H1 (cell line): ENCODE measurements at regions not wholly inside any gene's neighbourhood (a gene's known extent, or its start where the extent isn't known, plus 50 kb on each side); places are given as distances from the start of the nearest gene placed in this dataset.

Source experiments
- CTCF ChIA-PET: fragments of 300-600 bp; sonication (Branson Sonifier 250); formaldehyde crosslinking; loops from one replicate; lab custom pipeline; 2021; ENCODE audit not compliant: partially characterized antibody; lab: Charles Lee
- POLR2A ChIA-PET: fragments of 300-600 bp; sonication (Branson Sonifier 250); formaldehyde crosslinking; loops from one replicate; lab custom pipeline; 2021; ENCODE audit warnings: inconsistent platforms; ENCODE audit not compliant: partially characterized antibody; lab: Charles Lee
- DNase-seq, 2 experiments: peaks; one replicate each; pipeline versions ENCODE4 v3.0.0 to v3.0.0-alpha.2; 2010 to 2022; ENCODE audit warnings: low spot score in 2 of 2, low read depth in 1 of 2, mixed read lengths in 1 of 2
- FAIRE-seq: peaks from 2 replicates; lab custom pipeline; 2011; peaks lifted over from hg19 to GRCh38; lab: Jason Lieb, UNC
- H2AFZ ChIP-seq: 2 replicates; pipeline ENCODE4 v1.8.1; 2012; ENCODE audit warnings: low read length, inconsistent platforms
- H2AK5ac ChIP-seq: 2 replicates; pipeline ENCODE4 v1.6.1; 2013; ENCODE audit warnings: low read depth, low read length
- H2BK120ac ChIP-seq: replicated peaks from 2 replicates; pipeline ENCODE3; 2013; ENCODE audit warnings: low read depth, low read length, inconsistent platforms
- H2BK12ac ChIP-seq: 2 replicates; pipeline ENCODE4 v1.6.1; 2013; ENCODE audit warnings: low read depth, low read length
- H2BK15ac ChIP-seq: 2 replicates; pipeline ENCODE4 v1.6.1; 2013; ENCODE audit warnings: low read length
- H2BK20ac ChIP-seq: 2 replicates; pipeline ENCODE4 v1.6.1; 2013; ENCODE audit warnings: low read length
- H2BK5ac ChIP-seq: 2 replicates; pipeline ENCODE4 v1.6.1; 2013; ENCODE audit warnings: low read depth, low read length
- H3K14ac ChIP-seq: 2 replicates; pipeline ENCODE4 v1.6.1; 2013; ENCODE audit warnings: inconsistent platforms; ENCODE audit not compliant: insufficient read length
- H3K18ac ChIP-seq: 2 replicates; pipeline ENCODE4 v1.6.1; 2013; ENCODE audit warnings: low read length; ENCODE audit errors: extremely low read depth
- H3K23ac ChIP-seq: 2 replicates; pipeline ENCODE4 v1.6.1; 2013; ENCODE audit warnings: inconsistent platforms; ENCODE audit not compliant: insufficient read length
- H3K23me2 ChIP-seq: 2 replicates; pipeline ENCODE4 v1.6.1; 2013; ENCODE audit warnings: low read depth, low read length
- H3K27ac ChIP-seq: 2 replicates; pipeline ENCODE4 v1.6.1; 2011; ENCODE audit warnings: low read depth, low read length, inconsistent platforms
- H3K27me3 ChIP-seq, 4 experiments: replicated peaks in 1 of 4; 1 replicate in 1 of 4; 2 replicates in 3 of 4; pipeline versions ENCODE4 v1.6.1 to v1.8.1; 2011 to 2013; ENCODE audit warnings: low read length in 3 of 4, mild to moderate bottlenecking in 3 of 4, inconsistent platforms in 2 of 4, mixed read lengths in 2 of 4, moderate library complexity in 1 of 4; ENCODE audit not compliant: control insufficient read depth in 3 of 4, insufficient read depth in 3 of 4; ENCODE audit errors: extremely low read depth in 1 of 4
- H3K36me3 ChIP-seq, 4 experiments: 2 replicates each; pipeline versions ENCODE4 v1.6.1 to v1.8.1; 2011 to 2013; ENCODE audit warnings: mild to moderate bottlenecking in 4 of 4, low read length in 3 of 4, moderate library complexity in 2 of 4, control low read depth in 1 of 4, inconsistent platforms in 1 of 4; ENCODE audit not compliant: insufficient read depth in 4 of 4, control insufficient read depth in 2 of 4
- H3K4ac ChIP-seq: replicated peaks from 2 replicates; pipeline ENCODE3; 2013; ENCODE audit warnings: low read length, low read depth, mixed read lengths, inconsistent platforms; ENCODE audit not compliant: insufficient read length
- H3K4me1 ChIP-seq, 4 experiments: replicated peaks in 1 of 4; 1 replicate in 1 of 4; 2 replicates in 3 of 4; pipeline versions ENCODE4 v1.6.1 to v1.8.1; 2011 to 2013; ENCODE audit warnings: low read length in 3 of 4, inconsistent platforms in 2 of 4, mixed read lengths in 1 of 4; ENCODE audit not compliant: insufficient read depth in 4 of 4, control insufficient read depth in 3 of 4
- H3K4me2 ChIP-seq, 2 experiments: 2 replicates each; pipeline versions ENCODE4 v1.6.1 to v1.8.1; 2011 to 2013; ENCODE audit warnings: low read depth in 2 of 2, low read length in 2 of 2, control low read depth in 1 of 2, inconsistent platforms in 1 of 2, mild to moderate bottlenecking in 1 of 2; ENCODE audit not compliant: insufficient read depth in 1 of 2
- H3K4me3 ChIP-seq, 4 experiments: fragments of 200-600, 300-600 bp in 1 of 4; sonication (generic), shearing (Covaris generic), sonication (Bioruptor Twin) in 1 of 4; 2 replicates each; pipeline versions ENCODE4 v1.5.1 to v1.8.1; 2011 to 2016; ENCODE audit warnings: low read length in 4 of 4, low read depth in 3 of 4, control low read depth in 2 of 4, inconsistent platforms in 2 of 4, mild to moderate bottlenecking in 2 of 4, mixed read lengths in 1 of 4, moderate library complexity in 1 of 4; ENCODE audit not compliant: insufficient read depth in 2 of 4; ENCODE audit errors: extremely low read depth in 1 of 4
- H3K56ac ChIP-seq: replicated peaks from 2 replicates; pipeline ENCODE3; 2013; ENCODE audit warnings: low read depth, mild to moderate bottlenecking, mixed read lengths, low read length, inconsistent platforms; ENCODE audit not compliant: insufficient read length
- H3K79me1 ChIP-seq: 2 replicates; pipeline ENCODE4 v1.6.1; 2013; ENCODE audit warnings: low read depth, low read length, control low read depth
- H3K79me2 ChIP-seq, 2 experiments: 2 replicates each; pipeline versions ENCODE4 v1.6.1 to v1.8.1; 2012 to 2013; ENCODE audit warnings: low read length in 2 of 2, mild to moderate bottlenecking in 2 of 2, inconsistent platforms in 1 of 2; ENCODE audit not compliant: insufficient read depth in 2 of 2, control insufficient read depth in 1 of 2
- H3K9ac ChIP-seq, 4 experiments: replicated peaks in 1 of 4; 1 replicate in 1 of 4; 2 replicates in 3 of 4; pipeline versions ENCODE4 v1.6.1 to v1.8.1; 2011 to 2013; ENCODE audit warnings: low read depth in 3 of 4, low read length in 3 of 4, control low read depth in 2 of 4, mild to moderate bottlenecking in 2 of 4, moderate library complexity in 2 of 4, inconsistent platforms in 1 of 4; ENCODE audit errors: extremely low read depth in 1 of 4
- H3K9me3 ChIP-seq, 2 experiments: 2 replicates each; pipeline versions ENCODE4 v1.6.1 to v1.8.1; 2012 to 2013; ENCODE audit warnings: mild to moderate bottlenecking in 2 of 2, moderate library complexity in 2 of 2, control low read depth in 1 of 2, inconsistent platforms in 1 of 2, low read depth in 1 of 2, low read length in 1 of 2, mixed read lengths in 1 of 2; ENCODE audit not compliant: insufficient read depth in 2 of 2
- H4K20me1 ChIP-seq, 2 experiments: replicated peaks in 1 of 2; 2 replicates each; pipeline versions ENCODE3 to v1.8.1; 2011 to 2013; ENCODE audit warnings: inconsistent platforms in 2 of 2, low read length in 2 of 2, mild to moderate bottlenecking in 1 of 2; ENCODE audit not compliant: insufficient read depth in 2 of 2, control insufficient read depth in 1 of 2
- H4K5ac ChIP-seq: 2 replicates; pipeline ENCODE4 v1.6.1; 2013; ENCODE audit warnings: low read length, low read depth, mixed read lengths, inconsistent platforms; ENCODE audit not compliant: insufficient read length
- H4K8ac ChIP-seq: 2 replicates; pipeline ENCODE4 v1.8.0; 2013; ENCODE audit warnings: mild to moderate bottlenecking, moderate library complexity, low read length, inconsistent platforms; ENCODE audit not compliant: insufficient read depth; ENCODE audit errors: extremely low read depth
- H4K91ac ChIP-seq: replicated peaks from 2 replicates; pipeline ENCODE3; 2013; ENCODE audit warnings: low read length, mixed read lengths, inconsistent platforms; ENCODE audit not compliant: insufficient read length
- BACH1 ChIP-seq: IDR thresholded peaks from 2 replicates; pipeline ENCODE4 v1.6.1; 2012; ENCODE audit warnings: low read length, improper control_type of control experiment
- CHD2 ChIP-seq: IDR thresholded peaks from 2 replicates; pipeline ENCODE4 v1.6.1; 2012; ENCODE audit warnings: low read length, improper control_type of control experiment
- CTBP2 ChIP-seq: IDR thresholded peaks from 2 replicates; pipeline ENCODE4 v1.7.0; 2011; ENCODE audit warnings: borderline replicate concordance, mild to moderate bottlenecking, moderate library complexity, mixed read lengths, low read length; ENCODE audit not compliant: insufficient read depth, insufficient read length
- EZH2 ChIP-seq: fragments of 200-600 bp; sonication (generic); IDR thresholded peaks from 2 replicates; pipeline ENCODE4 v1.7.1; 2012; ENCODE audit warnings: low read depth, mild to moderate bottlenecking, moderate library complexity, low read length, inconsistent platforms; ENCODE audit not compliant: severe bottlenecking
- FOSL1 ChIP-seq: IDR thresholded peaks from 2 replicates; pipeline ENCODE4 v1.6.1; 2011; ENCODE audit warnings: mild to moderate bottlenecking, low read depth, low read length, moderate library complexity; ENCODE audit not compliant: insufficient read depth
- GTF2F1 ChIP-seq: IDR thresholded peaks from 2 replicates; pipeline ENCODE4 v1.6.1; 2012; ENCODE audit warnings: low read depth, low read length, improper control_type of control experiment, borderline replicate concordance
- MAFK ChIP-seq: IDR thresholded peaks from 2 replicates; pipeline ENCODE4 v1.6.1; 2012; ENCODE audit warnings: low read depth, mild to moderate bottlenecking, improper control_type of control experiment, low read length
- NRF1 ChIP-seq: IDR thresholded peaks from 2 replicates; pipeline ENCODE4 v1.6.1; 2011; ENCODE audit warnings: mild to moderate bottlenecking, low read depth, low read length, improper control_type of control experiment
- RAD21 ChIP-seq, 2 experiments: IDR thresholded peaks in 1 of 2; conservative IDR thresholded peaks in 1 of 2; 2 replicates each; pipeline ENCODE4 v1.6.1; 2011; ENCODE audit warnings: low read depth in 2 of 2, low read length in 2 of 2, improper control_type of control experiment in 1 of 2, inconsistent platforms in 1 of 2, mild to moderate bottlenecking in 1 of 2, moderate library complexity in 1 of 2
- TAF7 ChIP-seq: optimal IDR thresholded peaks from 2 replicates; pipeline ENCODE3; 2011; ENCODE audit warnings: low read depth, mild to moderate bottlenecking, inconsistent platforms, low read length, moderate library complexity, borderline replicate concordance
- TEAD4 ChIP-seq: IDR thresholded peaks from 2 replicates; pipeline ENCODE4 v1.6.1; 2012; ENCODE audit warnings: low read depth, low read length, inconsistent platforms, mixed read lengths
- WGBS, 2 experiments: shearing (Covaris generic) in 1 of 2; methylation state at CpG; one replicate each; pipeline versions ENCODE4 v1.1.6 to v1.1.7; 2013 to 2015; ENCODE audit warnings: low lambda C conversion rate in 2 of 2, mixed read lengths in 2 of 2, inconsistent platforms in 1 of 2, low coverage in 1 of 2, missing lambda C conversion rate in 1 of 2; ENCODE audit not compliant: insufficient replicate concordance in 2 of 2, insufficient coverage in 1 of 2, insufficient read length in 1 of 2; ENCODE audit errors: extremely low coverage in 1 of 2, missing lambda C conversion rate in 1 of 2; 5-methylcytosine and 5-hydroxymethylcytosine counted together

- no peak overlapping the region for H3K4me2 ChIP-seq
- H2AK5ac ChIP-seq: no peak overlapping the region
- no peak overlapping the region for H2AFZ ChIP-seq
- H2BK12ac ChIP-seq: no peak overlapping the region
- TF ChIP-seq NRF1 (no peak), TEAD4 (no peak), TAF7 (no peak), CHD2 (no peak), EZH2 (no peak), RAD21 (IDR thresholded peaks at IDR 0.05 in 1 of 2, conservative IDR thresholded peaks at IDR 0.05 in 1 of 2; ENCODE audit: low read depth in 2 of 2, low read length in 2 of 2) (peak; percentile 34 to 50), BACH1 (peak; percentile 77), CTBP2 (no peak), GTF2F1 (no peak), FOSL1 (no peak), MAFK (peak; percentile 77)
- no peak overlapping the region for H4K5ac ChIP-seq
- FAIRE-seq (no peak), DNase-seq (no peak)
- H3K9ac ChIP-seq: peak overlapping the region in 1 of 4 experiments; percentile 34; a peak in 1 of 7 replicates
- ChIA-PET POLR2A (no interaction called here), CTCF (no interaction called here)
- H3K9me3 ChIP-seq: 0 out of 4 replicates have a peak, but pooled peaks cover 0 to 3% of the 10 kb centered on the region in 2 experiments
- no peak overlapping the region for H3K14ac ChIP-seq
- H2BK5ac ChIP-seq: no peak overlapping the region
- no peak overlapping the region for H3K4ac ChIP-seq
- H3K18ac ChIP-seq: no peak overlapping the region
- no peaks in the 10 kb centered on the region for H3K79me1 ChIP-seq
- no peak overlapping the region for H2BK120ac ChIP-seq
- H4K20me1 ChIP-seq: no peaks in the 10 kb centered on the region
- H2BK20ac ChIP-seq: no peak overlapping the region
- WGBS, 2 experiments: 58% methylated on average over 2 of the region's 2 CpGs; no CpG with 5 or more reads in 1 of the 2 experiments
- H4K91ac ChIP-seq: no peak overlapping the region
- no peak overlapping the region for H3K4me3 ChIP-seq
- no peaks in the 10 kb centered on the region for H3K79me2 ChIP-seq
- no peak overlapping the region for H4K8ac ChIP-seq
- H2BK15ac ChIP-seq: no peak overlapping the region
- H3K4me1 ChIP-seq: no peaks in the 10 kb centered on the region
- H3K23me2 ChIP-seq: no peaks in the 10 kb centered on the region
- H3K27ac ChIP-seq: no peak overlapping the region
- no peaks in the 10 kb centered on the region for H3K27me3 ChIP-seq
- H3K56ac ChIP-seq: no peak overlapping the region
- no peak overlapping the region for H3K23ac ChIP-seq
- H3K36me3 ChIP-seq: no peaks in the 10 kb centered on the region
Observed at GRCh38 chr13:64471916-64472315, 2758.2 kb downstream of the PCDH9 start.
